ENCODE measurements at regions not wholly inside any gene's neighbourhood (a gene's known extent, or its start where the extent isn't known, plus 50 kb on each side); places are given as distances from the start of the nearest gene placed in this dataset.

DNA sequence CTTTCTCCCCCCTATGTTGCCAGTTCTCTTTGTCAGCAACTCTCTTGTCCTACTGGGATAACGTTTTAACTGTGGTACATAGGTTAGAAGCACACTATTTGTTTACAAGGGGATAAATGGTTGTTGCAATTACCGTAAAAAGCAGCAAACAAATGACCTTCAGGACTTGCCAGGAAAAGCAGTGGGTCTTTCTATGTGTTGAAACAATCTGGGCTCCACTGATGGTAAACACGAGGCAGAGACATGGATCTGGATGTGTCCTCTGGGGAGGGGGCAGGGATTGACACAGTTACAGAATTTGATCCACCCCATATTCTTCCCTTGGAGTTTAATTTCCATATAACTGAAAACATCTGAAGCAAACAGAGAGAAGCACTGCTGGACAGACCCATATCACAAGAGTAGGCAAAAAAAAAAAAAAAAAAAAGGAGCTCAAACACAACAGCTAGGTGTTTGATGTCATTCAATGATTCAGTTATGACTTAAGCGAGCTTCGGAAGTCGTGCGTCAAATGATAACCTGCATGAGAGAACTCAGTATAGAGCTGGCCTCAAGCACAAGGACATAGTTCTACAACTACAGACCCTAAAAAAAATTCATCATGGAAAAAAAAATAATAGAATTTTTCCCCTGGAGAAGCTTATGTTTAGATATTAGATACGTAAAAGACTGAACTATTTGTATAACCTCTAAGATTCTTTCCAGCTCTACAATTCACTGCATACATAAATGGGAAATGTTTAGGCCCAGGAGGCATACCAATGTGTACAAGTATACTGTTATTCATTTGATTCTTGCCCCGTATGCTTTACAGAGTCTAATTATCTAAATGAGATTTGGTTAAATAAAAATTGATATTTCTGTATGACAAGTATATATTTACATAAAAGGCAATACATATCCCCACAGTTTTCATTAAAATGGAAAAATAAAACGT, 127.7 kb downstream of the ALDH8A1 start:
- peaks cover 9% of the 10 kb centered on the region for H3K27me3 ChIP-seq (ENCODE audit: control insufficient read depth, insufficient read depth, low read length, poor library complexity, severe bottlenecking)
- no peak overlapping the region for H3K27ac ChIP-seq (ENCODE audit: insufficient read depth, low read depth, low read length, poor library complexity, severe bottlenecking)
- WGBS, 2 experiments: 89 to 90% methylated on average over 7 to 9 of the region's 10 CpGs
- no peaks in the 10 kb centered on the region for H3K9me3 ChIP-seq (ENCODE audit: control insufficient read depth, low read length)
- no peak overlapping the region for H3K4me3 ChIP-seq (ENCODE audit: insufficient read depth, low read depth, low read length)
- H3K4me1 ChIP-seq (ENCODE audit: control insufficient read depth, insufficient read depth, low read length): peaks cover 8% of the 10 kb centered on the region
- no peaks in the 10 kb centered on the region for H3K36me3 ChIP-seq (ENCODE audit: control insufficient read depth, insufficient read depth, low read length)

DNA sequence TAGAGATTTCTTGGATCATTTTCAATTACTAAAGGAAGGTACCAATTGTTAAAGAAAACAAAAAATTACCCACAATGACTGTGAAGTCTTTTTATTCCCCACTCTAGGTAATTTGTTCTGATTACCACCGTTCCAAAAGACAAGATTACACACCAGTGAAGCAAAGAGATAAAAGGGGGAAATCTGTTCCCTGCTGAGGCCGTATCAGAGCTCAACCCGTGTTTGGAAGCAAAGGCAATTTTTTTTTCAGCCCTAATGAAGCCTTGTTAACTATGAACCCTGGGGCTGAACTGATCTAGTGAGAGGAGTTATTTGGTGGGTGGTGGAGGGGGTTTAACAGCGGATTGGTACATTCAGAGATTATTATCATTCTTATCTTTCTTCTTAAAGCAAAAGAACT, 128.5 kb downstream of the ALDH8A1 start:
- Histone ChIP-seq H3K9me3 (ENCODE audit: control insufficient read depth, low read length) (no peaks in the 10 kb centered on the region), H3K4me1 (ENCODE audit: control insufficient read depth, insufficient read depth, low read length) (peaks cover 8% of the 10 kb centered on the region), H3K27ac (ENCODE audit: insufficient read depth, low read depth, low read length, poor library complexity, severe bottlenecking) (no peak overlapping the region), H3K36me3 (ENCODE audit: control insufficient read depth, insufficient read depth, low read length) (no peaks in the 10 kb centered on the region), H3K4me3 (ENCODE audit: insufficient read depth, low read depth, low read length) (no peak overlapping the region), H3K27me3 (ENCODE audit: control insufficient read depth, insufficient read depth, low read length, poor library complexity, severe bottlenecking) (peaks cover 9% of the 10 kb centered on the region)
- 44 to 49% methylated on average over 3 of the region's 4 CpGs for WGBS, 2 experiments

DNA sequence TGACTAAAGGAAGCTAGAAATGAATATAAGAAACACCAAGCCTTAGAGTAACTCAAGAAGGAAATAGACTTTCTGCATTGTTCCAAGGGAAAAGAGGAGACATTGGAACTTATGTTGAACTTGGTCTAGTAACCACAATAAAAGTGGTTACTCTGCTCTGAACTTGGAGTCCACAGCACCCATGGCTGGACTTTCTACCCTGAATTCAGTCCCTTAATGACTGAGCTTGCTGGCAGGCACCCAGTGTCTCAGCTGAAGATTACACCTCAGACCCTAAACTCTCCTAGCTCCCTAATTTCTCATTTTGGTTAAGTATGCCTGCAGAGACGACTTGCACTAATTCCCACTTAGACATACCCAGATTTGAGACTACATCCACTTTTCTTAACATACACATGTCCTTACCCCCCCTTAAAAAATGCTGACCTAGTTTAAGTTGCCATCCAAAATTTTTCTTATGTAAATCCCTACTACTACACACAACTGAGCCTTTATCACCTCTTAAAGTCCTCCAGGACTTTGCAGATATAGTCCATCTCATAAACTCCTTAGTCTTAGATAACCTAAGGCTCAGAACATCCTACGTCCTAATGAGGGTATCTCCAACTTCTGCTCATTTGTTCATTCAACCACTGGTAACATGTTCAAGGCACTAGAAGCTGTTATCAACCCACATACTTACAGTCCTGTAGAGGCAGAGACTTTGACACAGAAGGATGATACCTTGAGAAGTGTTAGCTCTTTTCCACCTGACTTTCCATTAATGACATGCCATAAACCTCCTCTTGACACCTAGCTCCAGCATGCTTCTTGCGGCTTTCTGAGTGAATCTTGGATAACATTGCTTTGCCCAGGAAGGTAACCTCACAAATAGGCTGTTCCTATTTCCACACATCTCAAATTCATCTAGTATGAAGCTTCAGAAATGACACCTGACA, 129.8 kb downstream of the ALDH8A1 start:
- no peaks in the 10 kb centered on the region for H3K36me3 ChIP-seq (ENCODE audit: control insufficient read depth, insufficient read depth, low read length)
- peaks cover 8% of the 10 kb centered on the region for H3K4me1 ChIP-seq (ENCODE audit: control insufficient read depth, insufficient read depth, low read length)
- no peaks in the 10 kb centered on the region for H3K9me3 ChIP-seq (ENCODE audit: control insufficient read depth, low read length)
- 95% methylated on average over 3 of the region's 3 CpGs for WGBS, 2 experiments
- H3K27me3 ChIP-seq (ENCODE audit: control insufficient read depth, insufficient read depth, low read length, poor library complexity, severe bottlenecking): peaks cover 9% of the 10 kb centered on the region
- no peak overlapping the region for H3K4me3 ChIP-seq (ENCODE audit: insufficient read depth, low read depth, low read length)
- no peak overlapping the region for H3K27ac ChIP-seq (ENCODE audit: insufficient read depth, low read depth, low read length, poor library complexity, severe bottlenecking)

DNA sequence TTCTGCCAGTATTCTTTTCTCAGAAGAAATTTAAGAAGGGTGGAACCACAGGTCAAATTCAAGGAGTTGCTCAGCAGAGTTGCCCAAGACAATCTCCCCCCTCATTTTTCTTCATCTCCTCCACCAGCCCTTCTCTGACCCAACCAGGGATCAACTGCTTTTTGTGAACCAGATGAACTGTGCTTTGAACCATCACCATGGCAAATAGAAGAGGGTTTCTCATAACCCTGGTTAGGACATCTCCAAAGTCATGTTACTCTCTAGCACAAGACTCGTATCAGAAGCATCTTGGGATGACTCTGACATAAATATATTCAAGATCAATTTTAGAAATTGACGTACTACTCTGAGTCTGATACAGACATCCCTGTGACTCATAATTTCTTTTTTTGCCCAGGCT, 130.7 kb downstream of the ALDH8A1 start:
- Histone ChIP-seq H3K27me3 (ENCODE audit: control insufficient read depth, insufficient read depth, low read length, poor library complexity, severe bottlenecking) (peaks cover 9% of the 10 kb centered on the region), H3K36me3 (ENCODE audit: control insufficient read depth, insufficient read depth, low read length) (no peaks in the 10 kb centered on the region), H3K4me3 (ENCODE audit: insufficient read depth, low read depth, low read length) (no peak overlapping the region), H3K9me3 (ENCODE audit: control insufficient read depth, low read length) (no peaks in the 10 kb centered on the region), H3K27ac (ENCODE audit: insufficient read depth, low read depth, low read length, poor library complexity, severe bottlenecking) (no peak overlapping the region), H3K4me1 (ENCODE audit: control insufficient read depth, insufficient read depth, low read length) (peaks cover 8% of the 10 kb centered on the region)
- 89 to 96% methylated on average over 2 of the region's 2 CpGs for WGBS, 2 experiments

DNA sequence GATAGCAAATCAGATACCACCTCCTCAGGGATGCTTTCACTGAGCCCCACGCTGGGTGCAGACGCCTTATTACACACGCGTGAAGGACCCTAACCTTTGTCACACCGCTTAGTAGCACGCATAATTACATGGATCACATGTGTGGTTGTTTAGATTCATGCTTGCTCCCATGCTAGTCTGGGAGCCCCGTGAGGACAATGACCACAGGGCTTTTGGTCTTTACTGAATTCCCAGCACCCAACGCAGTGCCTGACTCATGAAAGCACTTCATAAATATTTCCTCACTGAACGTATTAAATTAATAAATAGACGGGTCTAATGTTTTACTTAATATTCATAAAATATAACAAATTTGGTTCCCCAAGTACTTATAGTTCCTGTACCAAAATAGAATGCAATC, 132.5 kb downstream of the ALDH8A1 start:
- Histone ChIP-seq H3K4me3 (ENCODE audit: insufficient read depth, low read depth, low read length) (no peak overlapping the region), H3K4me1 (ENCODE audit: control insufficient read depth, insufficient read depth, low read length) (peaks cover 8% of the 10 kb centered on the region), H3K27me3 (ENCODE audit: control insufficient read depth, insufficient read depth, low read length, poor library complexity, severe bottlenecking) (peaks cover 9% of the 10 kb centered on the region), H3K27ac (ENCODE audit: insufficient read depth, low read depth, low read length, poor library complexity, severe bottlenecking) (no peak overlapping the region), H3K9me3 (ENCODE audit: control insufficient read depth, low read length) (no peaks in the 10 kb centered on the region), H3K36me3 (ENCODE audit: control insufficient read depth, insufficient read depth, low read length) (no peaks in the 10 kb centered on the region)
- WGBS, 2 experiments: 93 to 95% methylated on average over 8 to 10 of the region's 10 CpGs

DNA sequence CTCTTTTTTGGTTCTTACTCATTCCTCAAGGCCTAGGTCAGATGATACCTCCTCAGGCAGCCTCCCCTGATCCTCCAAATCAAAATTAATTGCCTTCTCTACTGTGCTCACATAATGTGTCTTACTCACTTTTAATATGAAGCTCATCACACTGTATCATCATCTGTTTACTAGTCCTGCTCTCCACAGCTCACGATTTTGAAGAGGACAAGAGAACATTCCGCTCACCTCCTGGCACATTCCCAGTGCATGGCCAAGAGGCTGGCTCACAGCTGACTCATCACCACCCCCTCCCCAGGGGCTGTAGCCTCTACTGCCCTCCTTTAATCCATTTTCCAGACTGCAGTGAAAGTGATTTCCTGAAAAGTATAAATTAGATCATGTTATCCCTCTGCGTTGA, 133.1 kb downstream of the ALDH8A1 start:
- Histone ChIP-seq H3K27me3 (ENCODE audit: control insufficient read depth, insufficient read depth, low read length, poor library complexity, severe bottlenecking) (peaks cover 9% of the 10 kb centered on the region), H3K27ac (ENCODE audit: insufficient read depth, low read depth, low read length, poor library complexity, severe bottlenecking) (no peak overlapping the region), H3K36me3 (ENCODE audit: control insufficient read depth, insufficient read depth, low read length) (no peaks in the 10 kb centered on the region), H3K4me1 (ENCODE audit: control insufficient read depth, insufficient read depth, low read length) (peaks cover 6% of the 10 kb centered on the region), H3K4me3 (ENCODE audit: insufficient read depth, low read depth, low read length) (no peak overlapping the region), H3K9me3 (ENCODE audit: control insufficient read depth, low read length) (no peaks in the 10 kb centered on the region)
- WGBS, 2 experiments: 91 to 93% methylated on average over 3 of the region's 3 CpGs

DNA sequence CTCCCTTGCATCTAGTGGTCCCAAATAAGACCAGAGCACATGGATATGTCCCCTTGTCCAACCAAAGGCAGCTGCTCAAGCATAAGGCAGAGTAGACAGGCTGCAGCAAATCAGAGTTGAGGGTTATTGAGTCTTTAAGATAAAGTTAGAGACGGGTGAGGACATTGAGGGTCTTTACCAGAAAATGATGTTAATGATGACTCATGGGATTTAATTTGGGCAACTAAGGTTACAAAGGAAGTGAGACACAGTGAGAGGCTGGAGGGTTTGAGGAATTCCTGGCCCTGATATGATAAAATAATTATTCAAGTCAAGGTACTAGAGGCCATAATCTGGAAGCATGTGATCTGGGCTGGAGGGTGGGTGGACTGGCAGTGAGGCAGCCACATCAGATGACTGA, 133.6 kb downstream of the ALDH8A1 start:
- H3K4me3 ChIP-seq (ENCODE audit: insufficient read depth, low read depth, low read length): no peak overlapping the region
- 42 to 44% methylated on average over 1 of the region's 1 CpG for WGBS, 2 experiments
- H3K27ac ChIP-seq (ENCODE audit: insufficient read depth, low read depth, low read length, poor library complexity, severe bottlenecking): no peak overlapping the region
- peaks cover 9% of the 10 kb centered on the region for H3K27me3 ChIP-seq (ENCODE audit: control insufficient read depth, insufficient read depth, low read length, poor library complexity, severe bottlenecking)
- H3K4me1 ChIP-seq (ENCODE audit: control insufficient read depth, insufficient read depth, low read length): peaks cover 3% of the 10 kb centered on the region
- no peaks in the 10 kb centered on the region for H3K9me3 ChIP-seq (ENCODE audit: control insufficient read depth, low read length)
- H3K36me3 ChIP-seq (ENCODE audit: control insufficient read depth, insufficient read depth, low read length): no peaks in the 10 kb centered on the region

DNA sequence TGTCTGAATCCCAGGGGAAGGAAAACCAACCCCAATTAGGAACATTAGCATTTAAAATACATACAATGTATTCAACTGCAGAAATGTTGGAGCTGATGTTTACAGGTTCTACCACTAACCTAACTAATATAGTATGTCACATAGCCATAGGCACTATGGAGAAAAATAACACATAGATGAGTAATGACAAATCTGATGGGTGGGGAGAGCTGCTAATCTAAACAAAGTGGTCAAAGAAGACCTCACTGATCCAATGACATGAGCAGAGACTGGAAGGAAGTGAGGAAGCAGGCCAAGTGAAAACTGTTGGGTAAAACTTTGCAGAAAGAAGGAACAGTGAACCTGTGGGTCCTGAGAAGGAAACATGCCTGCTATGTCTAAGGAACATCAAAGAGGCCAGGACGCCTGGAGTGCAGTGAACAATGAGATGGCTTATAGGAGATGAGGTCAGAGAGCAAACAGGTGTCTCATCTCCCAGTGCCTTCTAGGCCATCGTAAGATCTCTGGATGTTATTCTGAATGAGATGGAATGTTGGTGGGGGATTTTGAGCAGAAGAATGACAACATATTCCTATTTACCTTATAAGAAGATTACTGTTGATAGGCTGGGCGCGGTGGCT, 135.7 kb downstream of the ALDH8A1 start:
- Histone ChIP-seq H3K36me3 (ENCODE audit: control insufficient read depth, insufficient read depth, low read length) (no peaks in the 10 kb centered on the region), H3K4me1 (ENCODE audit: control insufficient read depth, insufficient read depth, low read length) (no peaks in the 10 kb centered on the region), H3K4me3 (ENCODE audit: insufficient read depth, low read depth, low read length) (no peak overlapping the region), H3K9me3 (ENCODE audit: control insufficient read depth, low read length) (no peaks in the 10 kb centered on the region), H3K27ac (ENCODE audit: insufficient read depth, low read depth, low read length, poor library complexity, severe bottlenecking) (no peak overlapping the region), H3K27me3 (ENCODE audit: control insufficient read depth, insufficient read depth, low read length, poor library complexity, severe bottlenecking) (no peaks in the 10 kb centered on the region)
- WGBS, 2 experiments: 89 to 93% methylated on average over 4 of the region's 4 CpGs

DNA sequence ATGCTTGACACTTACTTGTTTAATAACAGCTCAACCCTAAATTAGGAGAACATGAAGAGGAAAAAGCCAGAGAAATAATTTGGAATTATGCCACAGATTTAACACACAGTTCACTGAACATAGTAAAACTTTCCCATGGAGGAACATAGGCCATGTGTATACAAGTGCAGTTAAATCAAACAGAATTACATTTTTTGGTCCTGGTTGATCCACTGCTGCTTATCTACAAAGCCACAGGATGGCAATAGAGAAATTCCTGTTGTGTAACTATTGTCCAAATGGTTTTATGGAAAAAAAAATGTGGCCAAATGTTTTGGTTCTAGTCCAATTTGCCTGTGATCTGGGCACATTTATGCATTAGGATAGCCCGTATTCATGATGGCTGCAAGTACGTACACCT, 136.8 kb downstream of the ALDH8A1 start:
- Histone ChIP-seq H3K4me1 (ENCODE audit: control insufficient read depth, insufficient read depth, low read length) (no peaks in the 10 kb centered on the region), H3K36me3 (ENCODE audit: control insufficient read depth, insufficient read depth, low read length) (no peaks in the 10 kb centered on the region), H3K27me3 (ENCODE audit: control insufficient read depth, insufficient read depth, low read length, poor library complexity, severe bottlenecking) (no peaks in the 10 kb centered on the region), H3K27ac (ENCODE audit: insufficient read depth, low read depth, low read length, poor library complexity, severe bottlenecking) (no peak overlapping the region), H3K9me3 (ENCODE audit: control insufficient read depth, low read length) (no peaks in the 10 kb centered on the region), H3K4me3 (ENCODE audit: insufficient read depth, low read depth, low read length) (no peak overlapping the region)
- 91 to 95% methylated on average over 2 of the region's 2 CpGs for WGBS, 2 experiments

DNA sequence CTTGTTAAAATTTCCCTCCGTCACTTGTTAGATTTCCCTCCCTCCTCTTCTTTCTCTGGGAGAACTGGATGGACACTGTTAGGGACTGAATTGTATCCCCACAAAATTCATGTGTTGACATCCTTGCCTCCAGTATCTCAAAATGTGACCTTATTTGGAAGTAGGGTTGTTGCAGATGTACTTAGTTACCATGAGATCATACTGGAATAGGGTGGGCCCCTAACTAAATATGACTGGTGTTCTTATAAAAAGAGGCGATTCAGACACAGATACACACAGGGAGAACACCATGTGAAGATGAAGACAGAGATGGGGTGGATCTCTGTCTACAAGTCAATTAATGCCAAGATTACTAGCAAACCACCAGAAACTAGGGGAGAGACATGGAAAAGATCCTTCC, 139.5 kb downstream of the ALDH8A1 start:
- Histone ChIP-seq H3K9me3 (ENCODE audit: control insufficient read depth, low read length) (no peaks in the 10 kb centered on the region), H3K4me1 (ENCODE audit: control insufficient read depth, insufficient read depth, low read length) (no peaks in the 10 kb centered on the region), H3K27me3 (ENCODE audit: control insufficient read depth, insufficient read depth, low read length, poor library complexity, severe bottlenecking) (no peaks in the 10 kb centered on the region), H3K4me3 (ENCODE audit: insufficient read depth, low read depth, low read length) (no peak overlapping the region), H3K36me3 (ENCODE audit: control insufficient read depth, insufficient read depth, low read length) (no peaks in the 10 kb centered on the region), H3K27ac (ENCODE audit: insufficient read depth, low read depth, low read length, poor library complexity, severe bottlenecking) (no peak overlapping the region)
- WGBS, 2 experiments: 87% methylated on average over 2 of the region's 2 CpGs; no CpG with 5 or more reads in 1 of the 2 experiments

Data from ectodermal cell (in vitro differentiated cells).